HG02610 (cell line): ENCODE measurements at regions not wholly inside any gene's neighbourhood (a gene's known extent, or its start where the extent isn't known, plus 50 kb on each side); places are given as distances from the start of the nearest gene placed in this dataset.

ENCODE experiments used
- ATAC-seq: cut with Tn5 transposase; IDR thresholded peaks from one replicate; pipeline ENCODE4 v1.9.1; 2021; ENCODE audit warnings: mild to moderate bottlenecking, moderate library complexity; ENCODE audit not compliant: unreplicated experiment

- ATAC-seq, result no peak
Measured at GRCh38 chr2:217081799-217082198, 221.9 kb upstream of the TNP1 start.

GRCh38 chr2:217079165-217079564 lies 219.3 kb upstream of the TNP1 start:
- no peak for ATAC-seq

- peak; percentile 65 for ATAC-seq
Measured at GRCh38 chr2:217077831-217078407, 218.1 kb upstream of the TNP1 start.

- no peak for ATAC-seq
Measured at GRCh38 chr2:217076657-217077232, 216.9 kb upstream of the TNP1 start.

- no peak for ATAC-seq
Measured at GRCh38 chr2:217076058-217076435, 216.2 kb upstream of the TNP1 start.

GRCh38 chr2:217075268-217076057 lies 215.6 kb upstream of the TNP1 start:
- no peak for ATAC-seq

GRCh38 chr2:217074576-217075255 lies 214.9 kb upstream of the TNP1 start:
- ATAC-seq, result no peak

GRCh38 chr2:217071416-217071815 lies 211.6 kb upstream of the TNP1 start:
- ATAC-seq, result no peak

- no peak for ATAC-seq
Measured at GRCh38 chr2:217070611-217071010, 210.7 kb upstream of the TNP1 start.

- no peak for ATAC-seq
Measured at GRCh38 chr2:217070043-217070430, 210.2 kb upstream of the TNP1 start.

- ATAC-seq, result no peak
Measured at GRCh38 chr2:217069263-217070042, 209.6 kb upstream of the TNP1 start.

GRCh38 chr2:217068677-217069250 lies 208.9 kb upstream of the TNP1 start:
- no peak for ATAC-seq

GRCh38 chr2:217067787-217068186 lies 207.9 kb upstream of the TNP1 start:
- ATAC-seq, result no peak

GRCh38 chr2:217066510-217067270 lies 206.8 kb upstream of the TNP1 start:
- ATAC-seq, result no peak

- ATAC-seq, result no peak
Measured at GRCh38 chr2:217065695-217066405, 206.0 kb upstream of the TNP1 start.

GRCh38 chr2:217065012-217065290 lies 205.1 kb upstream of the TNP1 start:
- no peak for ATAC-seq

- no peak for ATAC-seq
Measured at GRCh38 chr2:217064234-217065011, 204.6 kb upstream of the TNP1 start.

GRCh38 chr2:217063238-217063755 lies 203.4 kb upstream of the TNP1 start:
- no peak for ATAC-seq

- ATAC-seq, result no peak
Measured at GRCh38 chr2:217062768-217063167, 202.9 kb upstream of the TNP1 start.
